ENCODE measurements at regions not wholly inside any gene's neighbourhood (a gene's known extent, or its start where the extent isn't known, plus 50 kb on each side); places are given as distances from the start of the nearest gene placed in this dataset.

- 86% methylated on average over 1 of the region's 2 CpGs for WGBS (ENCODE audit: insufficient coverage)
These were observed 870.8 kb upstream of the SPRY2 start for GRCh38 chr13:81211713-81212112.

GRCh38 chr13:81207636-81208035, 866.7 kb upstream of the SPRY2 start:
- Mint-ChIP-seq H3K4me1 (no peaks in the 10 kb centered on the region), H3K27me3 (ENCODE audit: low read depth in 3 of 3) (peaks cover 0 to 1% (median 0%) of the 10 kb centered on the region in 3 donors), H3K36me3 (no peaks in the 10 kb centered on the region), H3K27ac (no peak overlapping the region), H3K9me3 (peaks cover 0 to 13% (median 6%) of the 10 kb centered on the region in 7 donors), H3K4me3 (no peak overlapping the region)
- Histone ChIP-seq H3K9ac (ENCODE audit: insufficient read depth, low read length, poor library complexity, severe bottlenecking) (no peak overlapping the region), H2AFZ (ENCODE audit: insufficient read depth, low read depth, low read length, poor library complexity, severe bottlenecking) (no peak overlapping the region), H3K36me3 (replicated peaks in 1 of 2; ENCODE audit: control insufficient read depth in 1 of 2, insufficient read depth in 2 of 2, low read length in 2 of 2) (no peaks in the 10 kb centered on the region), H3K4me3 (replicated peaks in 1 of 3; ENCODE audit: low read depth in 2 of 3, low read length in 3 of 3) (no peak overlapping the region), H3K79me2 (ENCODE audit: insufficient read depth, low read length) (no peaks in the 10 kb centered on the region), H3K9me3 (replicated peaks in 1 of 2; ENCODE audit: control insufficient read depth in 1 of 2, insufficient read depth in 1 of 2, low read length in 2 of 2) (peaks cover 4 to 5% of the 10 kb centered on the region in 2 donors), H4K20me1 (ENCODE audit: insufficient read depth, low read length) (no peaks in the 10 kb centered on the region), H3K27me3 (ENCODE audit: control insufficient read depth in 2 of 2, insufficient read depth in 2 of 2, low read length in 2 of 2) (no peaks in the 10 kb centered on the region), H3K4me2 (replicated peaks; ENCODE audit: extremely low read depth, low read length, poor library complexity, severe bottlenecking) (no peak overlapping the region), H3K4me1 (ENCODE audit: control insufficient read depth in 1 of 2, insufficient read depth in 2 of 2, low read length in 2 of 2) (no peaks in the 10 kb centered on the region), H3K27ac (ENCODE audit: low read depth in 1 of 2, low read length in 2 of 2) (no peak overlapping the region)
- no peak for DNase-seq
- no CpG with 5 or more reads among the region's 3 CpGs for WGBS (ENCODE audit: insufficient coverage)
- TF ChIP-seq, protein P1, sequence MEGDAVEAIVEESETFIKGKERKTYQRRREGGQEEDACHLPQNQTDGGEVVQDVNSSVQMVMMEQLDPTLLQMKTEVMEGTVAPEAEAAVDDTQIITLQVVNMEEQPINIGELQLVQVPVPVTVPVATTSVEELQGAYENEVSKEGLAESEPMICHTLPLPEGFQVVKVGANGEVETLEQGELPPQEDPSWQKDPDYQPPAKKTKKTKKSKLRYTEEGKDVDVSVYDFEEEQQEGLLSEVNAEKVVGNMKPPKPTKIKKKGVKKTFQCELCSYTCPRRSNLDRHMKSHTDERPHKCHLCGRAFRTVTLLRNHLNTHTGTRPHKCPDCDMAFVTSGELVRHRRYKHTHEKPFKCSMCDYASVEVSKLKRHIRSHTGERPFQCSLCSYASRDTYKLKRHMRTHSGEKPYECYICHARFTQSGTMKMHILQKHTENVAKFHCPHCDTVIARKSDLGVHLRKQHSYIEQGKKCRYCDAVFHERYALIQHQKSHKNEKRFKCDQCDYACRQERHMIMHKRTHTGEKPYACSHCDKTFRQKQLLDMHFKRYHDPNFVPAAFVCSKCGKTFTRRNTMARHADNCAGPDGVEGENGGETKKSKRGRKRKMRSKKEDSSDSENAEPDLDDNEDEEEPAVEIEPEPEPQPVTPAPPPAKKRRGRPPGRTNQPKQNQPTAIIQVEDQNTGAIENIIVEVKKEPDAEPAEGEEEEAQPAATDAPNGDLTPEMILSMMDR (IDR thresholded peaks at IDR 0.05) = no peak
- intact Hi-C loops (cut with micrococcal nuclease) = no loop called here

More at GRCh38 chr13:81211713-81212112, 870.8 kb upstream of the SPRY2 start:
- H3K4me3 Mint-ChIP-seq = no peak overlapping the region
- no peak overlapping the region for H3K4me3 ChIP-seq (replicated peaks in 1 of 3; ENCODE audit: low read depth in 2 of 3, low read length in 3 of 3)
- H3K27me3 Mint-ChIP-seq (ENCODE audit: low read depth in 3 of 3) = no peaks in the 10 kb centered on the region
- H3K27ac Mint-ChIP-seq = no peak overlapping the region
- no peaks in the 10 kb centered on the region for H3K4me1 Mint-ChIP-seq
- peaks cover 0 to 13% (median 3%) of the 10 kb centered on the region in 7 donors for H3K9me3 Mint-ChIP-seq
- no peak overlapping the region for H2AFZ ChIP-seq (ENCODE audit: insufficient read depth, low read depth, low read length, poor library complexity, severe bottlenecking)
- no peak overlapping the region for H3K4me2 ChIP-seq (replicated peaks; ENCODE audit: extremely low read depth, low read length, poor library complexity, severe bottlenecking)
- TF ChIP-seq, protein P1 (IDR thresholded peaks at IDR 0.05) = no peak
- DNase-seq = no peak
- H3K4me1 ChIP-seq (ENCODE audit: control insufficient read depth in 1 of 2, insufficient read depth in 2 of 2, low read length in 2 of 2) = no peaks in the 10 kb centered on the region
- peaks cover 0 to 3% of the 10 kb centered on the region in 2 donors for H3K9me3 ChIP-seq (replicated peaks in 1 of 2; ENCODE audit: control insufficient read depth in 1 of 2, insufficient read depth in 1 of 2, low read length in 2 of 2)
- H3K27ac ChIP-seq (ENCODE audit: low read depth in 1 of 2, low read length in 2 of 2) = no peak overlapping the region
- H3K27me3 ChIP-seq (ENCODE audit: control insufficient read depth in 2 of 2, insufficient read depth in 2 of 2, low read length in 2 of 2) = no peaks in the 10 kb centered on the region
- no peaks in the 10 kb centered on the region for H4K20me1 ChIP-seq (ENCODE audit: insufficient read depth, low read length)
- intact Hi-C loops (cut with micrococcal nuclease) = no loop called here
- no peaks in the 10 kb centered on the region for H3K36me3 ChIP-seq (replicated peaks in 1 of 2; ENCODE audit: control insufficient read depth in 1 of 2, insufficient read depth in 2 of 2, low read length in 2 of 2)
- no peaks in the 10 kb centered on the region for H3K79me2 ChIP-seq (ENCODE audit: insufficient read depth, low read length)
- no peaks in the 10 kb centered on the region for H3K36me3 Mint-ChIP-seq
- no peak overlapping the region for H3K9ac ChIP-seq (ENCODE audit: insufficient read depth, low read length, poor library complexity, severe bottlenecking)

Measured in CD14-positive monocyte (primary cell).